ENCODE measurements at regions not wholly inside any gene's neighbourhood (a gene's known extent, or its start where the extent isn't known, plus 50 kb on each side); places are given as distances from the start of the nearest gene placed in this dataset.

DNA sequence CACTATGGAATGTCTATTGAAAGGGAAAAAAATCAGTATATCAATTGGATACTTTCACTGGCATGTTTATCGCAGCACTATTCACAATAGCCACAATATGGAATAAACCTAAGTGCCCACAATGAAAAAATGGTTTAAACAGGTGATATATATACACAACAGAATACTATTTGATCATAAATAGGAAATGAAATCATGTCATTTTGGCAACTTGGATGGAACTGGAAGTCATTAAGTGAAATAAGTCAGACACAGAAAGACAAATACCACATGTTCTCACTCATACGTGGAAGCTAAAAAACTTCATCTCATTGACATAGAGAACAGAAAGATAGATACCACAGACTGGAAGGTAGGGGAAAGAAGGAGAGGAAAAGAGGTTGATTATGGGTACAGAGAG lies 471.6 kb upstream of the FTMT start:
- no peak overlapping the region for H3K27ac ChIP-seq (ENCODE audit: low read depth, low read length)
- H3K36me3 ChIP-seq (ENCODE audit: control insufficient read depth, low read length), result no peaks in the 10 kb centered on the region
- TF ChIP-seq, protein P1, sequence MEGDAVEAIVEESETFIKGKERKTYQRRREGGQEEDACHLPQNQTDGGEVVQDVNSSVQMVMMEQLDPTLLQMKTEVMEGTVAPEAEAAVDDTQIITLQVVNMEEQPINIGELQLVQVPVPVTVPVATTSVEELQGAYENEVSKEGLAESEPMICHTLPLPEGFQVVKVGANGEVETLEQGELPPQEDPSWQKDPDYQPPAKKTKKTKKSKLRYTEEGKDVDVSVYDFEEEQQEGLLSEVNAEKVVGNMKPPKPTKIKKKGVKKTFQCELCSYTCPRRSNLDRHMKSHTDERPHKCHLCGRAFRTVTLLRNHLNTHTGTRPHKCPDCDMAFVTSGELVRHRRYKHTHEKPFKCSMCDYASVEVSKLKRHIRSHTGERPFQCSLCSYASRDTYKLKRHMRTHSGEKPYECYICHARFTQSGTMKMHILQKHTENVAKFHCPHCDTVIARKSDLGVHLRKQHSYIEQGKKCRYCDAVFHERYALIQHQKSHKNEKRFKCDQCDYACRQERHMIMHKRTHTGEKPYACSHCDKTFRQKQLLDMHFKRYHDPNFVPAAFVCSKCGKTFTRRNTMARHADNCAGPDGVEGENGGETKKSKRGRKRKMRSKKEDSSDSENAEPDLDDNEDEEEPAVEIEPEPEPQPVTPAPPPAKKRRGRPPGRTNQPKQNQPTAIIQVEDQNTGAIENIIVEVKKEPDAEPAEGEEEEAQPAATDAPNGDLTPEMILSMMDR (IDR thresholded peaks at IDR 0.05; ENCODE audit: low read depth, low read length, poor library complexity, severe bottlenecking), result no peak
- TF ChIP-seq EZH2phosphoT487 (IDR thresholded peaks at IDR 0.05; ENCODE audit: borderline replicate concordance, low read length), result no peak
- no peaks in the 10 kb centered on the region for H3K4me1 ChIP-seq (ENCODE audit: control insufficient read depth, low read length)
- H4K20me1 ChIP-seq (ENCODE audit: control insufficient read depth, insufficient read depth, low read depth, low read length), result no peaks in the 10 kb centered on the region
- H3K27me3 ChIP-seq (ENCODE audit: control insufficient read depth, low read length), result no peaks in the 10 kb centered on the region
- H3K9me3 ChIP-seq (ENCODE audit: control insufficient read depth, insufficient read depth, low read length), result no peaks in the 10 kb centered on the region
- H3K4me3 ChIP-seq (ENCODE audit: low read length), result no peak overlapping the region
- no peak overlapping the region for H3K4me2 ChIP-seq (ENCODE audit: low read length)
- H3K79me2 ChIP-seq (ENCODE audit: control insufficient read depth, low read length), result no peaks in the 10 kb centered on the region
- H3K9me2 ChIP-seq (replicated peaks; ENCODE audit: control insufficient read depth, low read length), result no peaks in the 10 kb centered on the region
- no peaks in the 10 kb centered on the region for H3F3A ChIP-seq (ENCODE audit: control insufficient read depth, insufficient read depth)

DNA sequence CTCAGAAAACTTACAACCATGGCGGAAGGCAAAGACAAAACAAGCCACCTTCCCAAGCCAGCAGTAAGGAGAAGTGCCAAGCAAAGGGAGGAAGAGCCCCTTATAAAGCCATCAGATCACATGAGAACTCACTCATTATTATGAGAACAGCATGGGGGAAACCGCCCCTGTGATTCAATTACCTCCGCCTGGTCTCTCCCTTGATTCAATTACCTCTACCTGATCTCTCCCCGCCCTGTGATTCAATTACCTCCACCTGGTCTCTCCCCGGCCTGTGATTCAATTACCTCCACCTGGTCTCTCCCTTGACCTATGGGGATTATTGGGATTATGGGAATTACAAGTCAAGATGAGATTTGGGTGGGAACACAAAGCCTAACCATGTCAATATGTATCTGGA lies 467.3 kb upstream of the FTMT start:
- no peaks in the 10 kb centered on the region for H3F3A ChIP-seq (ENCODE audit: control insufficient read depth, insufficient read depth)
- H3K4me2 ChIP-seq (ENCODE audit: low read length), result no peak overlapping the region
- H3K79me2 ChIP-seq (ENCODE audit: control insufficient read depth, low read length), result no peaks in the 10 kb centered on the region
- no peaks in the 10 kb centered on the region for H3K9me2 ChIP-seq (replicated peaks; ENCODE audit: control insufficient read depth, low read length)
- H3K36me3 ChIP-seq (ENCODE audit: control insufficient read depth, low read length), result no peaks in the 10 kb centered on the region
- H3K4me3 ChIP-seq (ENCODE audit: low read length), result no peak overlapping the region
- H3K4me1 ChIP-seq (ENCODE audit: control insufficient read depth, low read length), result no peaks in the 10 kb centered on the region
- no peak overlapping the region for H3K27ac ChIP-seq (ENCODE audit: low read depth, low read length)
- no peaks in the 10 kb centered on the region for H4K20me1 ChIP-seq (ENCODE audit: control insufficient read depth, insufficient read depth, low read depth, low read length)
- H3K27me3 ChIP-seq (ENCODE audit: control insufficient read depth, low read length), result no peaks in the 10 kb centered on the region
- no peaks in the 10 kb centered on the region for H3K9me3 ChIP-seq (ENCODE audit: control insufficient read depth, insufficient read depth, low read length)
- no peak for TF ChIP-seq EZH2phosphoT487 (IDR thresholded peaks at IDR 0.05; ENCODE audit: borderline replicate concordance, low read length)
- TF ChIP-seq, protein P1 (IDR thresholded peaks at IDR 0.05; ENCODE audit: low read depth, low read length, poor library complexity, severe bottlenecking), result no peak

DNA sequence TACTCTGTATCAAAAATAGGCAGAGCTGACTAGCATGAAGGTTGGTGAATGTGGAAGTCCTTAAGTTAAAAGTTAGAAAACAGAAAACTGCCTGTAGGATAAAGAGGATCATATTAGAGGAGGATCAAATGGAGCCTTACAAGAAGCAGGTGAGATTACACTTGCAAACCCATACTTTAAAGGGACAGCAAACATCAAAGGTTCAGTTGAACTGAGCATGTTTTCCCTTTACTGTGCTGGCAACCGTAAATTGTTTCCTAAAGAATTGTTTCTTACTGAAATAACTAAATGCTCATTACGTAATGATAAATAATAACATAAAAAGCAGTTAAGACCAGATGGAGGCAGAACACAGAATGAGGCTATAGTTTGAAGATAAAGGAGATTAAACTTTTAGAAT lies 465.3 kb upstream of the FTMT start:
- no peak overlapping the region for H3K27ac ChIP-seq (ENCODE audit: low read depth, low read length)
- no peak for TF ChIP-seq EZH2phosphoT487 (IDR thresholded peaks at IDR 0.05; ENCODE audit: borderline replicate concordance, low read length)
- H3K4me2 ChIP-seq (ENCODE audit: low read length), result no peak overlapping the region
- no peaks in the 10 kb centered on the region for H3F3A ChIP-seq (ENCODE audit: control insufficient read depth, insufficient read depth)
- no peaks in the 10 kb centered on the region for H3K9me2 ChIP-seq (replicated peaks; ENCODE audit: control insufficient read depth, low read length)
- H3K36me3 ChIP-seq (ENCODE audit: control insufficient read depth, low read length), result no peaks in the 10 kb centered on the region
- no peaks in the 10 kb centered on the region for H3K27me3 ChIP-seq (ENCODE audit: control insufficient read depth, low read length)
- H4K20me1 ChIP-seq (ENCODE audit: control insufficient read depth, insufficient read depth, low read depth, low read length), result no peaks in the 10 kb centered on the region
- H3K4me3 ChIP-seq (ENCODE audit: low read length), result no peak overlapping the region
- no peaks in the 10 kb centered on the region for H3K79me2 ChIP-seq (ENCODE audit: control insufficient read depth, low read length)
- H3K4me1 ChIP-seq (ENCODE audit: control insufficient read depth, low read length), result no peaks in the 10 kb centered on the region
- H3K9me3 ChIP-seq (ENCODE audit: control insufficient read depth, insufficient read depth, low read length), result no peaks in the 10 kb centered on the region

DNA sequence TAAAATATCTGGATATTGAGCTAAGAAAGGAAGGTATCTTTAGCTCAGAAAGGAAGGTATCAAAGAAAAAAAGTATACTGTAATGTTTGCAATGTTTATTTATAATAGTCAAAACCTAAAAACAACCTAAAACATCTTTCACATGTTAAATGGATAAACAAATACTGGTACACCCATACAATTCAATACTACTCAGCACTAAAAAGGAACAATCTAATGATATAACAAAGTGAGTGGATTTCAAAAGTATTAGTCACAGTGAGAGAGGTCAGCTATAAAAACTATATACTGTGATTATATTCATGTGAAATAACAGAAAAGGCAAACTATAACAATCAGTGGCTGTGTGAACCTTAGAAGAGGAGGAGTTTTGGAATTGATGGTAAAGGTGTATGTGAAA lies 455.0 kb upstream of the FTMT start:
- Histone ChIP-seq H3K79me2 (ENCODE audit: control insufficient read depth, low read length) (no peaks in the 10 kb centered on the region), H4K20me1 (ENCODE audit: control insufficient read depth, insufficient read depth, low read depth, low read length) (no peaks in the 10 kb centered on the region), H3K36me3 (ENCODE audit: control insufficient read depth, low read length) (no peaks in the 10 kb centered on the region), H3K9me2 (replicated peaks; ENCODE audit: control insufficient read depth, low read length) (no peaks in the 10 kb centered on the region), H3K4me1 (ENCODE audit: control insufficient read depth, low read length) (no peaks in the 10 kb centered on the region), H3K27ac (ENCODE audit: low read depth, low read length) (no peak overlapping the region), H3K4me2 (ENCODE audit: low read length) (no peak overlapping the region), H3K27me3 (ENCODE audit: control insufficient read depth, low read length) (no peaks in the 10 kb centered on the region), H3K9me3 (ENCODE audit: control insufficient read depth, insufficient read depth, low read length) (no peaks in the 10 kb centered on the region), H3K4me3 (ENCODE audit: low read length) (no peak overlapping the region), H3F3A (ENCODE audit: control insufficient read depth, insufficient read depth) (no peaks in the 10 kb centered on the region)
- TF ChIP-seq EZH2phosphoT487 (IDR thresholded peaks at IDR 0.05; ENCODE audit: borderline replicate concordance, low read length), result no peak
- TF ChIP-seq, protein P1 (IDR thresholded peaks at IDR 0.05; ENCODE audit: low read depth, low read length, poor library complexity, severe bottlenecking), result no peak
